Calu3 (cell line): ENCODE measurements at regions not wholly inside any gene's neighbourhood (a gene's known extent, or its start where the extent isn't known, plus 50 kb on each side); places are given as distances from the start of the nearest gene placed in this dataset.

Experiments
- BruUV-seq: library from RNA; stranded (reverse); fragments of 400-500 nt; replicated peaks from 2 replicates; lab custom pipeline; 2021; lab: Mats Ljungman, UMichigan
- CTCF ChIA-PET: fragments of 300-600 bp; sonication (Branson Sonifier 250); formaldehyde crosslinking; loops from one replicate; lab custom pipeline; 2022; ENCODE audit warnings: antibody characterized with exemption; lab: Charles Lee
- DNase-seq: peaks from one replicate; pipeline ENCODE4 v3.0.0; 2022
- H3K27ac Mint-ChIP-seq: one replicate; pipeline ENCODE4 v1.8.0; 2022; ENCODE audit warnings: mixed read lengths; ENCODE audit not compliant: unreplicated experiment
- H3K27me3 Mint-ChIP-seq: one replicate; pipeline ENCODE4 v1.8.0; 2022; ENCODE audit warnings: mixed read lengths; ENCODE audit not compliant: unreplicated experiment
- H3K36me3 Mint-ChIP-seq: one replicate; pipeline ENCODE4 v1.8.0; 2022; ENCODE audit warnings: mild to moderate bottlenecking, moderate library complexity, mixed read lengths; ENCODE audit not compliant: insufficient read depth, unreplicated experiment
- H3K4me1 Mint-ChIP-seq: one replicate; pipeline ENCODE4 v1.8.0; 2022; ENCODE audit warnings: mild to moderate bottlenecking, low read depth, mixed read lengths; ENCODE audit not compliant: unreplicated experiment
- H3K4me3 Mint-ChIP-seq: one replicate; pipeline ENCODE4 v1.8.0; 2022; ENCODE audit warnings: mild to moderate bottlenecking, low read depth, moderate library complexity, mixed read lengths; ENCODE audit not compliant: unreplicated experiment
- H3K9me3 Mint-ChIP-seq: one replicate; pipeline ENCODE4 v1.8.0; 2022; ENCODE audit warnings: low read depth, mixed read lengths; ENCODE audit not compliant: unreplicated experiment
- intact Hi-C: fragments of 100-400 bp; cut with micrococcal nuclease; formaldehyde crosslinking; loops from one replicate; pipeline ENCODE4 v1.10.0; 2022; ENCODE audit not compliant: unreplicated experiment
- TF ChIP-seq, protein P1 (sequence below): fragments of 200-600 bp; IDR thresholded peaks from one replicate; pipeline ENCODE4 v1.8.0; 2022; ENCODE audit warnings: antibody characterized with exemption; ENCODE audit not compliant: unreplicated experiment

- Mint-ChIP-seq H3K4me3 (no peak overlapping the region), H3K36me3 (no peaks in the 10 kb centered on the region), H3K27me3 (no peaks in the 10 kb centered on the region), H3K9me3 (no peaks in the 10 kb centered on the region), H3K27ac (no peak overlapping the region), H3K4me1 (no peaks in the 10 kb centered on the region)
- no peak for DNase-seq
- TF ChIP-seq, protein P1, sequence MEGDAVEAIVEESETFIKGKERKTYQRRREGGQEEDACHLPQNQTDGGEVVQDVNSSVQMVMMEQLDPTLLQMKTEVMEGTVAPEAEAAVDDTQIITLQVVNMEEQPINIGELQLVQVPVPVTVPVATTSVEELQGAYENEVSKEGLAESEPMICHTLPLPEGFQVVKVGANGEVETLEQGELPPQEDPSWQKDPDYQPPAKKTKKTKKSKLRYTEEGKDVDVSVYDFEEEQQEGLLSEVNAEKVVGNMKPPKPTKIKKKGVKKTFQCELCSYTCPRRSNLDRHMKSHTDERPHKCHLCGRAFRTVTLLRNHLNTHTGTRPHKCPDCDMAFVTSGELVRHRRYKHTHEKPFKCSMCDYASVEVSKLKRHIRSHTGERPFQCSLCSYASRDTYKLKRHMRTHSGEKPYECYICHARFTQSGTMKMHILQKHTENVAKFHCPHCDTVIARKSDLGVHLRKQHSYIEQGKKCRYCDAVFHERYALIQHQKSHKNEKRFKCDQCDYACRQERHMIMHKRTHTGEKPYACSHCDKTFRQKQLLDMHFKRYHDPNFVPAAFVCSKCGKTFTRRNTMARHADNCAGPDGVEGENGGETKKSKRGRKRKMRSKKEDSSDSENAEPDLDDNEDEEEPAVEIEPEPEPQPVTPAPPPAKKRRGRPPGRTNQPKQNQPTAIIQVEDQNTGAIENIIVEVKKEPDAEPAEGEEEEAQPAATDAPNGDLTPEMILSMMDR, result no peak
- BruUV-seq, result no TSS peak
- intact Hi-C loops, result no loop called here
- CTCF ChIA-PET, result no interaction called here
Measured at GRCh38 chr18:66168685-66169235, 417.9 kb downstream of the CDH7 start.

GRCh38 chr18:66167829-66168684 is 417.2 kb downstream of the CDH7 start:
- TF ChIP-seq, protein P1, result no peak
- Mint-ChIP-seq H3K36me3 (no peaks in the 10 kb centered on the region), H3K4me3 (no peak overlapping the region), H3K27ac (no peak overlapping the region), H3K27me3 (no peaks in the 10 kb centered on the region), H3K4me1 (no peaks in the 10 kb centered on the region), H3K9me3 (no peaks in the 10 kb centered on the region)
- intact Hi-C loops, result no loop called here
- no TSS peak for BruUV-seq
- CTCF ChIA-PET, result no interaction called here
- no peak for DNase-seq

- CTCF ChIA-PET, result no interaction called here
- Mint-ChIP-seq H3K36me3 (no peaks in the 10 kb centered on the region), H3K27me3 (no peaks in the 10 kb centered on the region), H3K4me3 (no peak overlapping the region), H3K9me3 (no peaks in the 10 kb centered on the region), H3K27ac (no peak overlapping the region), H3K4me1 (no peaks in the 10 kb centered on the region)
- BruUV-seq, result no TSS peak
- TF ChIP-seq, protein P1, result no peak
- DNase-seq, result no peak
- intact Hi-C loops, result no loop called here
Measured at GRCh38 chr18:66160007-66160406, 409.2 kb downstream of the CDH7 start.

- H3K4me1 Mint-ChIP-seq, result no peaks in the 10 kb centered on the region
Measured at GRCh38 chr18:66159451-66159850, 408.6 kb downstream of the CDH7 start.

More at GRCh38 chr18:66159451-66159850, 408.6 kb downstream of the CDH7 start:
- Mint-ChIP-seq H3K4me3 (no peak overlapping the region), H3K27me3 (no peaks in the 10 kb centered on the region), H3K27ac (no peak overlapping the region), H3K36me3 (no peaks in the 10 kb centered on the region), H3K9me3 (no peaks in the 10 kb centered on the region)
- intact Hi-C loops, result no loop called here
- DNase-seq, result no peak
- TF ChIP-seq, protein P1, result no peak
- no TSS peak for BruUV-seq
- CTCF ChIA-PET, result no interaction called here
